CD4-positive, alpha-beta T cell treated with Interleukin-4 for 1 hour (primary cell): ENCODE measurements at regions not wholly inside any gene's neighbourhood (a gene's known extent, or its start where the extent isn't known, plus 50 kb on each side); places are given as distances from the start of the nearest gene placed in this dataset.

Experiments
- DNase-seq, 2 donors: peaks; one replicate each; pipeline ENCODE4 v3.0.0-alpha.2; 2020 to 2022

GRCh38 chr2:45134014-45134413, 124.8 kb upstream of the SIX2 start:
- DNase-seq = no peak

GRCh38 chr2:45132551-45132950, 123.3 kb upstream of the SIX2 start:
- DNase-seq = no peak

- no peak for DNase-seq
These were observed 122.3 kb upstream of the SIX2 start for GRCh38 chr2:45131587-45131986.

- no peak for DNase-seq
These were observed 121.5 kb upstream of the SIX2 start for GRCh38 chr2:45130736-45131135.

- DNase-seq = no peak
These were observed 119.3 kb upstream of the SIX2 start for GRCh38 chr2:45128580-45128997.

GRCh38 chr2:45127891-45128290, 118.6 kb upstream of the SIX2 start:
- DNase-seq = no peak

GRCh38 chr2:45127321-45127720, 118.1 kb upstream of the SIX2 start:
- DNase-seq = no peak

- no peak for DNase-seq
These were observed 116.0 kb upstream of the SIX2 start for GRCh38 chr2:45125232-45125631.

- DNase-seq = no peak
These were observed 115.2 kb upstream of the SIX2 start for GRCh38 chr2:45124456-45124855.

- no peak for DNase-seq
These were observed 114.4 kb upstream of the SIX2 start for GRCh38 chr2:45123521-45124191.

GRCh38 chr2:45123065-45123464, 113.8 kb upstream of the SIX2 start:
- DNase-seq = no peak

- no peak for DNase-seq
These were observed 112.1 kb upstream of the SIX2 start for GRCh38 chr2:45121236-45121927.

- DNase-seq = no peak
These were observed 111.3 kb upstream of the SIX2 start for GRCh38 chr2:45120546-45120945.

- no peak for DNase-seq
These were observed 110.6 kb upstream of the SIX2 start for GRCh38 chr2:45119855-45120254.

- DNase-seq = no peak
These were observed 109.8 kb upstream of the SIX2 start for GRCh38 chr2:45119038-45119437.

- DNase-seq = no peak
These were observed 108.1 kb upstream of the SIX2 start for GRCh38 chr2:45117383-45117782.

- DNase-seq = no peak
These were observed 105.9 kb upstream of the SIX2 start for GRCh38 chr2:45115181-45115580.

GRCh38 chr2:45114221-45114955, 105.1 kb upstream of the SIX2 start:
- no peak for DNase-seq

GRCh38 chr2:45112750-45113149, 103.5 kb upstream of the SIX2 start:
- DNase-seq = no peak

GRCh38 chr2:45105050-45105582, 95.9 kb upstream of the SIX2 start:
- no peak for DNase-seq

GRCh38 chr2:45104429-45104828, 95.2 kb upstream of the SIX2 start:
- no peak for DNase-seq

- DNase-seq = no peak
These were observed 94.4 kb upstream of the SIX2 start for GRCh38 chr2:45103351-45104345.
